ENCODE measurements at regions not wholly inside any gene's neighbourhood (a gene's known extent, or its start where the extent isn't known, plus 50 kb on each side); places are given as distances from the start of the nearest gene placed in this dataset.

DNA sequence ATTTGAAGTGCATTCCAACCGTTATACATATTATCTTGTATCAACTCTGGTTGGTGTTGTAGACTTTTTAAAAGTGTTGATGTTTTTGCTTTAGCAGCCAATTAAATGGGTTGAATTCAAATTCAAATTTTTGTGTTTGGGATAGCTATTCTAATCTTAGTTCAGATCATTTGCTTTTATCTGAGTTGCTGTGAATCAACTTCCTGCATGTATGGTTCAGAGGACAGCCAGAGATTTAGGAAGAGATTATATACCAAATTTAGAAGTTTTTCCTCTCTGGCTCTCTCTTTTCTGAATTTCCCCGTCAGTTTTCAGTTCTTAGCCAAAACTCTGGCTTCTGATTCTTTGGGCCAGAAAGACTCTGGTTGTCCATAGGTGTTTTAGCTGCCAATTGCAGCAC lies 415.5 kb downstream of the NUF2 start:
- Mint-ChIP-seq H3K27ac (no peak overlapping the region), H3K9me3 (peaks cover 7% of the 10 kb centered on the region), H3K4me1 (ENCODE audit: low read depth) (no peaks in the 10 kb centered on the region), H3K36me3 (ENCODE audit: low read depth) (no peaks in the 10 kb centered on the region), H3K27me3 (no peaks in the 10 kb centered on the region), H3K4me3 (no peak overlapping the region)
- intact Hi-C loops (cut with DNase I, micrococcal nuclease): no loop called here
- H3K4me1 ChIP-seq (ENCODE audit: insufficient read depth, low read length): no peaks in the 10 kb centered on the region
- ATAC-seq (ENCODE audit: poor library complexity) (no peak), DNase-seq (no peak)
- no peaks in the 10 kb centered on the region for H3K9me3 ChIP-seq (ENCODE audit: control insufficient read depth in 1 of 2, insufficient read depth in 1 of 2, low read length in 2 of 2)
- H3K36me3 ChIP-seq (ENCODE audit: insufficient read depth, low read length): no peaks in the 10 kb centered on the region
- POLR2A ChIA-PET: no interaction called here
- TF ChIP-seq, protein P1, sequence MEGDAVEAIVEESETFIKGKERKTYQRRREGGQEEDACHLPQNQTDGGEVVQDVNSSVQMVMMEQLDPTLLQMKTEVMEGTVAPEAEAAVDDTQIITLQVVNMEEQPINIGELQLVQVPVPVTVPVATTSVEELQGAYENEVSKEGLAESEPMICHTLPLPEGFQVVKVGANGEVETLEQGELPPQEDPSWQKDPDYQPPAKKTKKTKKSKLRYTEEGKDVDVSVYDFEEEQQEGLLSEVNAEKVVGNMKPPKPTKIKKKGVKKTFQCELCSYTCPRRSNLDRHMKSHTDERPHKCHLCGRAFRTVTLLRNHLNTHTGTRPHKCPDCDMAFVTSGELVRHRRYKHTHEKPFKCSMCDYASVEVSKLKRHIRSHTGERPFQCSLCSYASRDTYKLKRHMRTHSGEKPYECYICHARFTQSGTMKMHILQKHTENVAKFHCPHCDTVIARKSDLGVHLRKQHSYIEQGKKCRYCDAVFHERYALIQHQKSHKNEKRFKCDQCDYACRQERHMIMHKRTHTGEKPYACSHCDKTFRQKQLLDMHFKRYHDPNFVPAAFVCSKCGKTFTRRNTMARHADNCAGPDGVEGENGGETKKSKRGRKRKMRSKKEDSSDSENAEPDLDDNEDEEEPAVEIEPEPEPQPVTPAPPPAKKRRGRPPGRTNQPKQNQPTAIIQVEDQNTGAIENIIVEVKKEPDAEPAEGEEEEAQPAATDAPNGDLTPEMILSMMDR (IDR thresholded peaks at IDR 0.05): no peak
- H3K4me3 ChIP-seq (ENCODE audit: low read length): no peak overlapping the region
- no peak overlapping the region for H3K27ac ChIP-seq (ENCODE audit: low read depth in 1 of 2, low read length in 2 of 2)
- no peaks in the 10 kb centered on the region for H3K27me3 ChIP-seq (ENCODE audit: control insufficient read depth in 1 of 2, insufficient read depth in 2 of 2, low read length in 2 of 2)
- CTCF ChIA-PET: no interaction called here

DNA sequence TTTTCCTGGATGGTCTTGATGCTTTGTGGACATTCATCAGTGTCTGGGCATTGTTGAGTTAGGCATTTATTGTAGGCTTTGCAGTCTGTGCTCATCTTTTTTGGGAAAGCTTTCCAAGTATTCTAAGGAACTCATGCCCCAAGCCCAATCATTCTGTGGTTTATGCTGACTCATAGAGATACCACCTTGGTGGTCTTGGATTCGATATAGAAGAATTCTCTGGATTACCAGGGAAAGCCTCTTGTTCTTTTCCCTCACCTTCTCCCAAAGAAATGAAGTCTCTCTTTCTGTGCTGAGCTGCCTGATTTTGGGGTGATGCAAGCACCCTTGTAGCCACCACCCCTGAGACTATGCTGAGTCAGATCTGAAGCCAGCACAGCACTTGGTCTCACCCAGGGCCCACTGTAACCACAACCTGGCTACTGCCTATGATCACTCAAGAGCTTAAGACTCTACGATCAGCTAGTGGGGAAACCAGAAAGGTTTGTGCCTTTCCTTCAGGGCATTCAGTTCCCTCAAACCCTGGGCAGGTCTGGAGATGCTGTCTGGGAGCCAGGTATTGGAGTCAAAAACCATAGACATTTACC lies 422.6 kb downstream of the NUF2 start:
- Histone ChIP-seq H3K4me1 (ENCODE audit: insufficient read depth, low read length) (no peaks in the 10 kb centered on the region), H3K27ac (ENCODE audit: low read depth in 1 of 2, low read length in 2 of 2) (no peak overlapping the region), H3K9me3 (ENCODE audit: control insufficient read depth in 1 of 2, insufficient read depth in 1 of 2, low read length in 2 of 2) (peaks cover 8 to 9% of the 10 kb centered on the region in 2 experiments), H3K4me3 (ENCODE audit: low read length) (no peak overlapping the region), H3K27me3 (ENCODE audit: control insufficient read depth in 1 of 2, insufficient read depth in 2 of 2, low read length in 2 of 2) (no peaks in the 10 kb centered on the region), H3K36me3 (ENCODE audit: insufficient read depth, low read length) (no peaks in the 10 kb centered on the region)
- H3K27ac Mint-ChIP-seq: no peak overlapping the region
- H3K4me1 Mint-ChIP-seq (ENCODE audit: low read depth): no peaks in the 10 kb centered on the region
- no peak for ATAC-seq (ENCODE audit: poor library complexity)
- ChIA-PET POLR2A (no interaction called here), CTCF (no interaction called here)
- H3K4me3 Mint-ChIP-seq: no peak overlapping the region
- peaks cover 16% of the 10 kb centered on the region for H3K9me3 Mint-ChIP-seq
- TF ChIP-seq, protein P1 (IDR thresholded peaks at IDR 0.05): no peak
- intact Hi-C loops (cut with DNase I, micrococcal nuclease): no loop called here
- DNase-seq: no peak
- no peaks in the 10 kb centered on the region for H3K36me3 Mint-ChIP-seq (ENCODE audit: low read depth)
- H3K27me3 Mint-ChIP-seq: no peaks in the 10 kb centered on the region

DNA sequence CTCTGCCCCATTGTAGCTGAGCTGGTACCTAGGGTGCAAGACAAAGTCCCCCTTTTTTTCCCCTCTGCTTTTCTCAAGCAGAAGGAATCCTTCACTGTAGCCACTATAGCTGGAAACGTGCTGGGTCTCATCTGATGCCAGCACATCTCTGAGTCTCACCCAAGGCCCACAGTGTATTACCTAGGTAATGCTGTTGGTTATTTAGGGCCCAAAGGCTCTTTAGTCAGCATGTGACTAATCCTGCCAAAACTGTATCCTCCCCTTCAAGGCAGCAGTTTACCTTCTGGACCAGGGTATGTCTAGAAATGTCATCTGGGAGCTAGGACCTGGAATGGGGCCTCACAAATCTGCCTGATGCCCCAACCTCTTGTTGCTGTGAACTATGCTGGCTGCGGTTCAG lies 423.4 kb downstream of the NUF2 start:
- H3K27ac Mint-ChIP-seq: no peak overlapping the region
- Histone ChIP-seq H3K4me1 (ENCODE audit: insufficient read depth, low read length) (no peaks in the 10 kb centered on the region), H3K36me3 (ENCODE audit: insufficient read depth, low read length) (no peaks in the 10 kb centered on the region), H3K4me3 (ENCODE audit: low read length) (no peak overlapping the region), H3K9me3 (ENCODE audit: control insufficient read depth in 1 of 2, insufficient read depth in 1 of 2, low read length in 2 of 2) (peaks cover 8 to 9% of the 10 kb centered on the region in 2 experiments), H3K27me3 (ENCODE audit: control insufficient read depth in 1 of 2, insufficient read depth in 2 of 2, low read length in 2 of 2) (no peaks in the 10 kb centered on the region), H3K27ac (ENCODE audit: low read depth in 1 of 2, low read length in 2 of 2) (no peak overlapping the region)
- H3K4me1 Mint-ChIP-seq (ENCODE audit: low read depth): no peaks in the 10 kb centered on the region
- CTCF ChIA-PET: no interaction called here
- intact Hi-C loops (cut with DNase I, micrococcal nuclease): no loop called here
- TF ChIP-seq, protein P1 (IDR thresholded peaks at IDR 0.05): no peak
- no peak for ATAC-seq (ENCODE audit: poor library complexity)
- no peak for DNase-seq
- no peaks in the 10 kb centered on the region for H3K27me3 Mint-ChIP-seq
- no peaks in the 10 kb centered on the region for H3K36me3 Mint-ChIP-seq (ENCODE audit: low read depth)
- POLR2A ChIA-PET: no interaction called here
- H3K9me3 Mint-ChIP-seq: peaks cover 19% of the 10 kb centered on the region
- H3K4me3 Mint-ChIP-seq: no peak overlapping the region
